ENCODE measurements at regions not wholly inside any gene's neighbourhood (a gene's known extent, or its start where the extent isn't known, plus 50 kb on each side); places are given as distances from the start of the nearest gene placed in this dataset.

- TF ChIP-seq POLR2A (IDR thresholded peaks at IDR 0.05) (no peak), CTCF (IDR thresholded peaks at IDR 0.05) (no peak), EP300 (IDR thresholded peaks at IDR 0.05) (no peak)
Observed at GRCh38 chr6:140867336-140867735, 1265.4 kb upstream of the GJE1 start.
